IMR-90 (cell line): ENCODE measurements at regions not wholly inside any gene's neighbourhood (a gene's known extent, or its start where the extent isn't known, plus 50 kb on each side); places are given as distances from the start of the nearest gene placed in this dataset.

Experiments
- ATAC-seq: fragments of 200-7000 bp; cut with Tn5 transposase; 2 replicates; pipeline ENCODE4 v1.9.1; 2020; ENCODE audit warnings: low read depth, mild to moderate bottlenecking, moderate library complexity
- BruUV-seq: library from RNA; stranded (reverse); fragments of 400-500 nt; replicated peaks from 2 replicates; lab custom pipeline; 2021; lab: Mats Ljungman, UMichigan
- CTCF ChIA-PET: fragments of 300-600 bp; formaldehyde crosslinking; extraction: SDS; loops from one replicate; lab custom pipeline; 2021; ENCODE audit warnings: antibody characterized with exemption; lab: Yijun Ruan, JAX
- POLR2A ChIA-PET: fragments of 300-600 bp; sonication (Branson Sonifier 250); formaldehyde crosslinking; loops from one replicate; lab custom pipeline; 2022; ENCODE audit warnings: antibody characterized with exemption; ENCODE audit not compliant: unreplicated experiment; lab: Charles Lee
- DNase-seq: peaks from one replicate; pipeline ENCODE4 v3.0.0; 2013
- H2AFZ ChIP-seq: replicated peaks from 2 replicates; pipeline ENCODE3; 2013; ENCODE audit warnings: low read length, mild to moderate bottlenecking; ENCODE audit not compliant: poor library complexity
- H2AK5ac ChIP-seq: 2 replicates; pipeline ENCODE4 v1.6.1; 2013; ENCODE audit warnings: low read depth, low read length, inconsistent platforms
- H2AK9ac ChIP-seq: replicated peaks from 2 replicates; pipeline ENCODE3; 2013; ENCODE audit warnings: mild to moderate bottlenecking, low read depth, low read length, moderate library complexity; ENCODE audit not compliant: poor library complexity
- H2BK120ac ChIP-seq: 2 replicates; pipeline ENCODE4 v1.6.1; 2013; ENCODE audit warnings: low read depth, low read length, inconsistent platforms
- H2BK15ac ChIP-seq: 3 replicates; pipeline ENCODE4 v1.6.1; 2013; ENCODE audit warnings: low read depth, low read length, inconsistent platforms
- H2BK20ac ChIP-seq: 2 replicates; pipeline ENCODE4 v1.6.1; 2013; ENCODE audit warnings: low read depth, mild to moderate bottlenecking, inconsistent platforms, low read length, moderate library complexity
- H2BK5ac ChIP-seq: 2 replicates; pipeline ENCODE4 v1.6.1; 2013; ENCODE audit warnings: mild to moderate bottlenecking, low read depth, low read length, inconsistent platforms; ENCODE audit not compliant: poor library complexity, severe bottlenecking
- H3K14ac ChIP-seq: replicated peaks from 2 replicates; pipeline ENCODE4 v1.6.1; 2013; ENCODE audit warnings: low read depth, low read length, inconsistent platforms
- H3K18ac ChIP-seq: 2 replicates; pipeline ENCODE4 v1.6.1; 2013; ENCODE audit warnings: low read depth, low read length, control low read depth
- H3K23ac ChIP-seq: 2 replicates; pipeline ENCODE4 v1.6.1; 2013; ENCODE audit warnings: low read depth, low read length, inconsistent platforms
- H3K27ac ChIP-seq: 2 replicates; pipeline ENCODE4 v1.5.1; 2013; ENCODE audit warnings: mild to moderate bottlenecking, control low read depth, low read length; ENCODE audit not compliant: insufficient read depth
- H3K27me3 ChIP-seq: 2 replicates; pipeline ENCODE4 v1.6.1; 2013; ENCODE audit warnings: low read length; ENCODE audit not compliant: control insufficient read depth, insufficient read depth
- H3K36me3 ChIP-seq: 2 replicates; pipeline ENCODE4 v1.6.1; 2013; ENCODE audit warnings: low read length, mixed read lengths; ENCODE audit not compliant: control insufficient read depth, insufficient read depth
- H3K4ac ChIP-seq: 2 replicates; pipeline ENCODE4 v1.6.1; 2013; ENCODE audit warnings: low read depth, low read length, inconsistent platforms
- H3K4me1 ChIP-seq: 2 replicates; pipeline ENCODE4 v1.6.1; 2013; ENCODE audit warnings: low read length, mixed read lengths; ENCODE audit not compliant: control insufficient read depth, insufficient read depth
- H3K4me2 ChIP-seq: 2 replicates; pipeline ENCODE4 v1.6.1; 2013; ENCODE audit warnings: low read depth, mild to moderate bottlenecking, control low read depth, low read length, moderate library complexity
- H3K4me3 ChIP-seq: 2 replicates; pipeline ENCODE4 v1.5.1; 2013; ENCODE audit warnings: low read depth, mild to moderate bottlenecking, control low read depth, low read length, moderate library complexity; ENCODE audit not compliant: insufficient read depth
- H3K56ac ChIP-seq: 2 replicates; pipeline ENCODE4 v1.6.1; 2013; ENCODE audit warnings: low read length, inconsistent platforms; ENCODE audit not compliant: insufficient read depth; ENCODE audit errors: extremely low read depth
- H3K79me1 ChIP-seq, 2 experiments: 2 replicates each; pipeline ENCODE4 v1.6.1; 2013; ENCODE audit warnings: low read length in 2 of 2, inconsistent platforms in 1 of 2, low read depth in 1 of 2
- H3K9ac ChIP-seq: 2 replicates; pipeline ENCODE4 v1.6.1; 2013; ENCODE audit warnings: low read depth, low read length, control low read depth
- H3K9me1 ChIP-seq: 2 replicates; pipeline ENCODE4 v1.6.1; 2013; ENCODE audit warnings: low read length, inconsistent platforms; ENCODE audit not compliant: insufficient read depth
- H3K9me3 ChIP-seq: 2 replicates; pipeline ENCODE4 v1.6.1; 2013; ENCODE audit warnings: low read length; ENCODE audit not compliant: control insufficient read depth, insufficient read depth
- H4K20me1 ChIP-seq: 2 replicates; pipeline ENCODE4 v1.6.1; 2013; ENCODE audit warnings: low read length, inconsistent platforms; ENCODE audit not compliant: insufficient read depth
- H4K5ac ChIP-seq: 2 replicates; pipeline ENCODE4 v1.6.1; 2013; ENCODE audit warnings: mild to moderate bottlenecking, low read depth, low read length, control low read depth
- H4K8ac ChIP-seq, 2 experiments: 2 replicates each; pipeline ENCODE4 v1.6.1; 2013; ENCODE audit warnings: low read depth in 2 of 2, low read length in 2 of 2, control low read depth in 1 of 2, inconsistent platforms in 1 of 2
- H4K91ac ChIP-seq: 2 replicates; pipeline ENCODE4 v1.6.1; 2013; ENCODE audit warnings: low read depth, low read length, inconsistent platforms; ENCODE audit not compliant: insufficient read depth
- BHLHE40 ChIP-seq: fragments of 150-350 bp; IDR thresholded peaks from 2 replicates; pipeline ENCODE4 v1.6.1; 2016; ENCODE audit warnings: mild to moderate bottlenecking, low read depth, low read length
- CEBPB ChIP-seq: IDR thresholded peaks from 2 replicates; pipeline ENCODE4 v1.6.1; 2012; ENCODE audit warnings: low read depth, low read length, improper control_type of control experiment
- CHD1 ChIP-seq: IDR thresholded peaks from 2 replicates; pipeline ENCODE4 v1.6.1; 2012; ENCODE audit warnings: low read depth, low read length, improper control_type of control experiment
- FOS ChIP-seq: fragments of 150-350 bp; IDR thresholded peaks from 2 replicates; pipeline ENCODE4 v1.6.1; 2016; ENCODE audit warnings: low read depth, low read length
- MAFK ChIP-seq: IDR thresholded peaks from 2 replicates; pipeline ENCODE4 v1.6.1; 2012; ENCODE audit warnings: low read depth, low read length, improper control_type of control experiment
- MAZ ChIP-seq: IDR thresholded peaks from 2 replicates; pipeline ENCODE4 v1.6.1; 2012; ENCODE audit warnings: low read depth, mild to moderate bottlenecking, low read length, improper control_type of control experiment, moderate library complexity, borderline replicate concordance
- MXI1 ChIP-seq: IDR thresholded peaks from 2 replicates; pipeline ENCODE4 v1.6.1; 2012; ENCODE audit warnings: low read depth, mild to moderate bottlenecking, low read length, moderate library complexity, borderline replicate concordance
- NFE2L2 ChIP-seq: fragments of 150-350 bp; IDR thresholded peaks from 2 replicates; pipeline ENCODE4 v1.6.1; 2016; ENCODE audit warnings: low read depth, mild to moderate bottlenecking, low read length
- POLR2A ChIP-seq: IDR thresholded peaks from 2 replicates; pipeline ENCODE4 v1.6.1; 2012; ENCODE audit warnings: mild to moderate bottlenecking, low read depth, low read length
- RCOR1 ChIP-seq: IDR thresholded peaks from 2 replicates; pipeline ENCODE4 v1.6.1; 2012; ENCODE audit warnings: mild to moderate bottlenecking, low read length, improper control_type of control experiment; ENCODE audit not compliant: insufficient replicate concordance
- SMC3 ChIP-seq: fragments of 150-350 bp; IDR thresholded peaks from 2 replicates; pipeline ENCODE4 v1.6.1; 2016; ENCODE audit warnings: low read depth, mild to moderate bottlenecking, antibody characterized with exemption, low read length, moderate library complexity
- WGBS, 2 experiments: methylation state at CpG; one replicate each; pipeline versions ENCODE4 v1.1.5 to v1.1.7; 2013; ENCODE audit warnings: missing lambda C conversion rate in 2 of 2; ENCODE audit not compliant: insufficient read length in 1 of 2; ENCODE audit errors: extremely low coverage in 2 of 2; 5-methylcytosine and 5-hydroxymethylcytosine counted together
- dilution Hi-C: fragments of 300-500 bp; cut with HindIII; formaldehyde crosslinking; loops from one replicate; pipeline ENCODE4 v1.14.3; 2018; ENCODE audit warnings: low sequenced_read_pairs; ENCODE audit not compliant: unreplicated experiment
- in situ Hi-C: fragments of 300-500 bp; cut with MboI; formaldehyde crosslinking; loops from 3 replicates; pipeline ENCODE4 v1.14.3; 2019; ENCODE audit warnings: low sequenced_read_pairs, inconsistent platforms, mixed read lengths
- intact Hi-C: fragments of 100-400 bp; cut with micrococcal nuclease; formaldehyde crosslinking; loops from 2 replicates; pipeline ENCODE4 v1.10.0; 2022
- TF ChIP-seq, protein P1 (sequence below): fragments of 150-350 bp; IDR thresholded peaks from 2 replicates; pipeline ENCODE4 v1.6.1; 2016; ENCODE audit warnings: low read depth, mild to moderate bottlenecking, low read length, moderate library complexity, borderline replicate concordance
- TF ChIP-seq, protein P2 (sequence below): conservative IDR thresholded peaks from 2 replicates; pipeline ENCODE4 v1.5.1; 2012; ENCODE audit warnings: mild to moderate bottlenecking, low read depth, low read length, improper control_type of control experiment
- TF ChIP-seq, protein P3 (sequence below): fragments of 150-350 bp; IDR thresholded peaks from 2 replicates; pipeline ENCODE4 v1.6.1; 2017; ENCODE audit warnings: mild to moderate bottlenecking, antibody characterized with exemption, low read length, low read depth

DNA sequence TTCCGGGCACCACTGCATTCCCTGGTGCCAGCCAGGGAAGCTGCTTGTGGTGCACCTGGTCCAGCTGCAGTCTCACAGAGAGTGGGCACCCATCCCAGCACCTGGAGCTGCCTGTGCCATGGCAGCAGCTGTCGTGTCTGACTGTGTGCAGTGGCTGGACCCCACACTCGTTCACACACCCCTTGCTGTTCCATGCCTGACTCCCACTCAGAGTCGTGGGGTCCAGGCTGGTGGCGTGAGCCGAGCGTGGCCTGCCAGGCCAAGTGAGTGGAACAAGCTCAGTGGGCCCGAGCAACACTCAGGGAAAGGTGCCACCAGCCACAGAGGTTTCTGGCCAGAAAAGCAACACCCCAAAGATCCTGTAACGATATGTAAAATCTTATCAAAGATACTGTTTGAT, 97.2 kb upstream of the KCNK1 start:
- dilution Hi-C loops = no loop called here
- Histone ChIP-seq H4K5ac (no peak overlapping the region), H3K23ac (no peak overlapping the region), H3K18ac (no peak overlapping the region), H3K4me2 (no peak overlapping the region), H3K36me3 (no peaks in the 10 kb centered on the region), H4K20me1 (no peaks in the 10 kb centered on the region), H2AK9ac (no peak overlapping the region), H2AFZ (no peak overlapping the region), H3K9me3 (peaks cover 19% of the 10 kb centered on the region; the same call in 1 of the 2 replicates), H4K8ac (no peak overlapping the region), H2BK5ac (no peak overlapping the region), H3K56ac (no peak overlapping the region), H3K4me1 (no peaks in the 10 kb centered on the region), H3K27ac (no peak overlapping the region), H2BK15ac (no peak overlapping the region), H3K79me1 (no peaks in the 10 kb centered on the region), H3K9ac (no peak overlapping the region), H3K14ac (no peak overlapping the region), H2BK120ac (no peak overlapping the region), H2AK5ac (no peak overlapping the region), H2BK20ac (no peak overlapping the region), H3K9me1 (no peaks in the 10 kb centered on the region), H3K4me3 (no peak overlapping the region), H4K91ac (no peak overlapping the region), H3K27me3 (no peaks in the 10 kb centered on the region), H3K4ac (no peak overlapping the region)
- WGBS, 2 experiments = 22% methylated on average over 3 of the region's 9 CpGs; no CpG with 5 or more reads in 1 of the 2 experiments
- BruUV-seq = no TSS peak
- ChIA-PET POLR2A (no interaction called here), CTCF (no interaction called here)
- DNase-seq (no peak), ATAC-seq (no peak)
- intact Hi-C loops = no loop called here
- in situ Hi-C loops = no loop called here
- TF ChIP-seq, protein P1, sequence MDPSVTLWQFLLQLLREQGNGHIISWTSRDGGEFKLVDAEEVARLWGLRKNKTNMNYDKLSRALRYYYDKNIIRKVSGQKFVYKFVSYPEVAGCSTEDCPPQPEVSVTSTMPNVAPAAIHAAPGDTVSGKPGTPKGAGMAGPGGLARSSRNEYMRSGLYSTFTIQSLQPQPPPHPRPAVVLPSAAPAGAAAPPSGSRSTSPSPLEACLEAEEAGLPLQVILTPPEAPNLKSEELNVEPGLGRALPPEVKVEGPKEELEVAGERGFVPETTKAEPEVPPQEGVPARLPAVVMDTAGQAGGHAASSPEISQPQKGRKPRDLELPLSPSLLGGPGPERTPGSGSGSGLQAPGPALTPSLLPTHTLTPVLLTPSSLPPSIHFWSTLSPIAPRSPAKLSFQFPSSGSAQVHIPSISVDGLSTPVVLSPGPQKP = no peak
- TF ChIP-seq CHD1 (no peak), NFE2L2 (no peak), SMC3 (no peak), MXI1 (no peak), FOS (no peak), BHLHE40 (no peak), MAZ (no peak), CEBPB (no peak), MAFK (no peak), RCOR1 (no peak), POLR2A (no peak)
- TF ChIP-seq, protein P2, sequence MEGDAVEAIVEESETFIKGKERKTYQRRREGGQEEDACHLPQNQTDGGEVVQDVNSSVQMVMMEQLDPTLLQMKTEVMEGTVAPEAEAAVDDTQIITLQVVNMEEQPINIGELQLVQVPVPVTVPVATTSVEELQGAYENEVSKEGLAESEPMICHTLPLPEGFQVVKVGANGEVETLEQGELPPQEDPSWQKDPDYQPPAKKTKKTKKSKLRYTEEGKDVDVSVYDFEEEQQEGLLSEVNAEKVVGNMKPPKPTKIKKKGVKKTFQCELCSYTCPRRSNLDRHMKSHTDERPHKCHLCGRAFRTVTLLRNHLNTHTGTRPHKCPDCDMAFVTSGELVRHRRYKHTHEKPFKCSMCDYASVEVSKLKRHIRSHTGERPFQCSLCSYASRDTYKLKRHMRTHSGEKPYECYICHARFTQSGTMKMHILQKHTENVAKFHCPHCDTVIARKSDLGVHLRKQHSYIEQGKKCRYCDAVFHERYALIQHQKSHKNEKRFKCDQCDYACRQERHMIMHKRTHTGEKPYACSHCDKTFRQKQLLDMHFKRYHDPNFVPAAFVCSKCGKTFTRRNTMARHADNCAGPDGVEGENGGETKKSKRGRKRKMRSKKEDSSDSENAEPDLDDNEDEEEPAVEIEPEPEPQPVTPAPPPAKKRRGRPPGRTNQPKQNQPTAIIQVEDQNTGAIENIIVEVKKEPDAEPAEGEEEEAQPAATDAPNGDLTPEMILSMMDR = no peak
- TF ChIP-seq, protein P3, sequence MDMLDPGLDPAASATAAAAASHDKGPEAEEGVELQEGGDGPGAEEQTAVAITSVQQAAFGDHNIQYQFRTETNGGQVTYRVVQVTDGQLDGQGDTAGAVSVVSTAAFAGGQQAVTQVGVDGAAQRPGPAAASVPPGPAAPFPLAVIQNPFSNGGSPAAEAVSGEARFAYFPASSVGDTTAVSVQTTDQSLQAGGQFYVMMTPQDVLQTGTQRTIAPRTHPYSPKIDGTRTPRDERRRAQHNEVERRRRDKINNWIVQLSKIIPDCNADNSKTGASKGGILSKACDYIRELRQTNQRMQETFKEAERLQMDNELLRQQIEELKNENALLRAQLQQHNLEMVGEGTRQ = no peak
